ENCODE measurements at regions not wholly inside any gene's neighbourhood (a gene's known extent, or its start where the extent isn't known, plus 50 kb on each side); places are given as distances from the start of the nearest gene placed in this dataset.

- TF ChIP-seq EZH2 (optimal IDR thresholded peaks at IDR 0.05; ENCODE audit: low read depth, low read length) (no peak), CTCF (IDR thresholded peaks at IDR 0.05; ENCODE audit: low read length) (no peak)
Observed at GRCh38 chr16:77574867-77575624, 140.2 kb upstream of the ADAMTS18 start.
